Esophagus muscularis mucosa (tissue), 4 donors: ENCODE measurements at regions not wholly inside any gene's neighbourhood (a gene's known extent, or its start where the extent isn't known, plus 50 kb on each side); places are given as distances from the start of the nearest gene placed in this dataset.

Experiments used
- DNase-seq: peaks from one replicate; pipeline ENCODE4 v3.0.0-alpha.2; 2017; ENCODE audit errors: extremely low spot score
- H3K27ac ChIP-seq, 4 donors: fragments of 200-600 bp; sonication (generic); replicated peaks in 1 of 4; 1 replicate in 3 of 4; 2 replicates in 1 of 4; pipeline ENCODE4 v1.5.1; 2016 to 2019; ENCODE audit warnings: mild to moderate bottlenecking in 1 of 4
- H3K27me3 ChIP-seq, 4 donors: fragments of 200-600 bp; sonication (generic); one replicate each; pipeline versions ENCODE4 v1.5.1 to v1.6.0; 2016 to 2019
- H3K36me3 ChIP-seq, 4 donors: fragments of 200-600 bp; sonication (generic); one replicate each; pipeline ENCODE4 v1.5.1; 2016 to 2019
- H3K4me1 ChIP-seq, 4 donors: fragments of 200-600 bp; sonication (generic); one replicate each; pipeline ENCODE4 v1.5.1; 2016 to 2019
- H3K4me3 ChIP-seq, 4 donors: fragments of 200-600 bp; sonication (generic); 1 replicate in 2 of 4; 2 replicates in 2 of 4; pipeline ENCODE4 v1.5.1; 2016 to 2019; ENCODE audit warnings: mild to moderate bottlenecking in 4 of 4, moderate library complexity in 1 of 4
- H3K9me3 ChIP-seq, 4 donors: fragments of 200-600 bp; sonication (generic); 1 replicate in 3 of 4; 2 replicates in 1 of 4; pipeline ENCODE4 v1.5.1; 2016 to 2019
- CTCF ChIP-seq, 3 experiments: fragments of 200-600 bp in 2 of 3; fragments of 450-650 bp in 1 of 3; sonication (generic) in 2 of 3; IDR thresholded peaks; one replicate each; pipeline ENCODE4 v1.5.1; 2017 to 2019; ENCODE audit warnings: antibody characterized with exemption in 3 of 3, mild to moderate bottlenecking in 2 of 3, moderate library complexity in 1 of 3
- EP300 ChIP-seq: sonication (generic); formaldehyde crosslinking; IDR thresholded peaks from one replicate; pipeline ENCODE4 v1.6.1; 2017; ENCODE audit warnings: antibody characterized with exemption
- POLR2A ChIP-seq: fragments of 450-650 bp; IDR thresholded peaks from one replicate; pipeline ENCODE4 v1.6.1; 2017; ENCODE audit warnings: antibody characterized with exemption, moderate library complexity, mild to moderate bottlenecking, low read depth
- POLR2AphosphoS5 ChIP-seq, 2 donors: sonication (generic); formaldehyde crosslinking; IDR thresholded peaks; one replicate each; pipeline ENCODE4 v1.6.1; 2017; ENCODE audit warnings: antibody characterized with exemption in 2 of 2
- WGBS: methylation state at CpG from one replicate; pipeline ENCODE4 v1.1.5; 2018; 5-methylcytosine and 5-hydroxymethylcytosine counted together
- intact Hi-C: fragments of 100-400 bp; cut with DNase I; formaldehyde crosslinking; loops from one replicate; pipeline ENCODE4 v1.15.1; 2023

GRCh38 chr7:50184271-50184990, 91.4 kb upstream of the ZPBP start:
- Histone ChIP-seq H3K36me3 (no peaks in the 10 kb centered on the region), H3K4me1 (no peaks in the 10 kb centered on the region), H3K9me3 (no peaks in the 10 kb centered on the region), H3K27ac (no peak overlapping the region), H3K4me3 (no peak overlapping the region), H3K27me3 (no peaks in the 10 kb centered on the region)
- WGBS, result 71% methylated on average over 11 of the region's 11 CpGs
- TF ChIP-seq POLR2AphosphoS5 (IDR thresholded peaks at IDR 0.05), result no peak
- no peak for TF ChIP-seq CTCF (IDR thresholded peaks at IDR 0.05)
- no peak for TF ChIP-seq EP300
- no peak for TF ChIP-seq POLR2A
- DNase-seq, result no peak
- intact Hi-C loops, result no loop called here

- Histone ChIP-seq H3K4me3 (no peak overlapping the region), H3K27ac (no peak overlapping the region), H3K36me3 (no peaks in the 10 kb centered on the region), H3K4me1 (no peaks in the 10 kb centered on the region), H3K9me3 (no peaks in the 10 kb centered on the region), H3K27me3 (no peaks in the 10 kb centered on the region)
- TF ChIP-seq CTCF (IDR thresholded peaks at IDR 0.05) (no peak), POLR2A (no peak), POLR2AphosphoS5 (IDR thresholded peaks at IDR 0.05) (no peak), EP300 (no peak)
- intact Hi-C loops, result no loop called here
- DNase-seq, result no peak
- 29% methylated on average over 3 of the region's 3 CpGs for WGBS
These were observed 89.7 kb upstream of the ZPBP start for GRCh38 chr7:50182759-50183158.

- no peaks in the 10 kb centered on the region for H3K9me3 ChIP-seq
- H3K27ac ChIP-seq, result no peak overlapping the region
- H3K36me3 ChIP-seq, result no peaks in the 10 kb centered on the region
- H3K27me3 ChIP-seq, result peaks cover 0 to 5% (median 0%) of the 10 kb centered on the region in 4 donors
- H3K4me3 ChIP-seq, result no peak overlapping the region
- WGBS, result 72% methylated on average over 7 of the region's 7 CpGs
- DNase-seq, result no peak
- intact Hi-C loops, result no loop called here
- no peak for TF ChIP-seq POLR2AphosphoS5 (IDR thresholded peaks at IDR 0.05)
- TF ChIP-seq POLR2A, result no peak
- no peak for TF ChIP-seq CTCF (IDR thresholded peaks at IDR 0.05)
- TF ChIP-seq EP300, result no peak
- H3K4me1 ChIP-seq, result no peaks in the 10 kb centered on the region
These were observed 88.0 kb upstream of the ZPBP start for GRCh38 chr7:50181081-50181480.

DNA sequence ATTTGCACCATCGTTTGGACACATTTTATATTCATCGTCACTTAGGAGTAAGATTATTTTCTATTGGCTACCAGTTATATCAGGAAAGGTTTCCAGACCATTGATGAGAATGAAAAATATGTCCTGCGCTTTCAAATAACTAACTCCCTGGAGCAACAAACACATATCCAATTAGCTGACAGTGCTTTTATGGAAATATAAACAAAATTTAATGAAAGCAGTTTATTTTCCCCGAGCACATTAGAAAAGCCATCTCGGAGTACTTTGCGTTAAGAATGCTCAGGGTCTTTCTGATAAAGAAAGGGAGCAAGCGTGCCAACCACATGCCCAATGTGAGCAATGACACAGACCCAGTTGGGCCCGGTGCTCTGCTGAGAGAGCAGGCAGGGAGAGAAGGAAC, 85.1 kb upstream of the ZPBP start:
- TF ChIP-seq POLR2AphosphoS5 (IDR thresholded peaks at IDR 0.05), result no peak
- TF ChIP-seq EP300, result no peak
- no peak for TF ChIP-seq POLR2A
- TF ChIP-seq CTCF (IDR thresholded peaks at IDR 0.05), result no peak
- no peaks in the 10 kb centered on the region for H3K36me3 ChIP-seq
- WGBS, result 86% methylated on average over 8 of the region's 8 CpGs
- intact Hi-C loops, result no loop called here
- H3K4me1 ChIP-seq, result no peaks in the 10 kb centered on the region
- peaks cover 0 to 5% (median 0%) of the 10 kb centered on the region in 4 donors for H3K27me3 ChIP-seq
- H3K27ac ChIP-seq, result no peak overlapping the region
- no peak for DNase-seq
- H3K9me3 ChIP-seq, result no peaks in the 10 kb centered on the region
- H3K4me3 ChIP-seq, result no peak overlapping the region

DNA sequence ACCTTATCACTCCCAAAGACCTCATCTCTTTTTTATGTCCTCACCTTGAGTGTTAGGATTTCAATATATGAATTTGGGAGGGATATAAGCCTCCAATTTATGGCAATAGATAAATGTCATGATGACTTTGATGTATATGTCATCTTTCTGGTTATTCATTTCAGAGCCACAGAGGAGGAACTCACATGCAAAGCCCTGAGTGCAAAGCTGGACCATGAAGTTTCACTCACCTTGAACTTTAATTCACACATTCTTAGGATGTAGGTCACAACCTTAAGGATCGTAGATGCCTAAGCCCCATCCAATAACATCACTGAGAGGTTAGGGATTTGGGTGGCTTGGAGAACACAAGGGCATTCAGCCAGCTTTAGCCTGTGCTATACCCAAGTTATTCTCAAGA, 81.9 kb upstream of the ZPBP start:
- no peak overlapping the region for H3K4me3 ChIP-seq
- peaks cover 0 to 5% (median 2%) of the 10 kb centered on the region in 4 donors for H3K27me3 ChIP-seq
- H3K4me1 ChIP-seq, result no peaks in the 10 kb centered on the region
- 57% methylated on average over 1 of the region's 1 CpG for WGBS
- no peaks in the 10 kb centered on the region for H3K36me3 ChIP-seq
- intact Hi-C loops, result no loop called here
- TF ChIP-seq EP300 (no peak), POLR2AphosphoS5 (IDR thresholded peaks at IDR 0.05) (no peak), CTCF (IDR thresholded peaks at IDR 0.05) (no peak), POLR2A (no peak)
- H3K27ac ChIP-seq, result no peak overlapping the region
- H3K9me3 ChIP-seq, result no peaks in the 10 kb centered on the region
- DNase-seq, result no peak
